Neuronal stem cell (in vitro differentiated cells): ENCODE measurements at regions not wholly inside any gene's neighbourhood (a gene's known extent, or its start where the extent isn't known, plus 50 kb on each side); places are given as distances from the start of the nearest gene placed in this dataset.

ENCODE experiments used
- DNase-seq: peaks from one replicate; pipeline ENCODE4 v3.0.0-alpha.2; 2013; ENCODE audit warnings: low spot score
- H2AFZ ChIP-seq: one replicate; pipeline ENCODE4 v1.6.1; 2013; ENCODE audit warnings: mild to moderate bottlenecking, low read length, inconsistent platforms
- H2AK5ac ChIP-seq: 2 replicates; pipeline ENCODE4 v1.6.1; 2013; ENCODE audit warnings: low read depth, mild to moderate bottlenecking, inconsistent platforms, low read length, moderate library complexity, mixed read lengths
- H2BK120ac ChIP-seq: 2 replicates; pipeline ENCODE4 v1.6.1; 2013; ENCODE audit warnings: low read depth, mild to moderate bottlenecking, inconsistent platforms, low read length, moderate library complexity, mixed read lengths
- H2BK12ac ChIP-seq: one replicate; pipeline ENCODE4 v1.6.1; 2013; ENCODE audit warnings: low read length, inconsistent platforms
- H2BK15ac ChIP-seq: 2 replicates; pipeline ENCODE4 v1.6.1; 2013; ENCODE audit warnings: mild to moderate bottlenecking, low read length, inconsistent platforms, mixed read lengths
- H2BK5ac ChIP-seq: one replicate; pipeline ENCODE4 v1.6.1; 2013; ENCODE audit warnings: inconsistent platforms, mild to moderate bottlenecking, low read length, moderate library complexity
- H3K14ac ChIP-seq: one replicate; pipeline ENCODE4 v1.6.1; 2013; ENCODE audit warnings: low read length, inconsistent platforms
- H3K18ac ChIP-seq: 2 replicates; pipeline ENCODE4 v1.6.1; 2013; ENCODE audit warnings: low read length, inconsistent platforms
- H3K23ac ChIP-seq: 2 replicates; pipeline ENCODE4 v1.6.1; 2013; ENCODE audit warnings: low read depth, mild to moderate bottlenecking, mixed read lengths, low read length, inconsistent platforms; ENCODE audit not compliant: poor library complexity
- H3K27ac ChIP-seq: replicated peaks from 3 replicates; pipeline ENCODE4 v1.5.1; 2013; ENCODE audit warnings: low read length, inconsistent platforms
- H3K27me3 ChIP-seq, 3 experiments: 2 replicates each; pipeline ENCODE4 v1.6.1; 2013; ENCODE audit warnings: low read length in 3 of 3, mild to moderate bottlenecking in 2 of 3, inconsistent platforms in 1 of 3, low read depth in 1 of 3, mixed read lengths in 1 of 3, moderate library complexity in 1 of 3; ENCODE audit not compliant: control insufficient read depth in 3 of 3, insufficient read depth in 3 of 3
- H3K36me3 ChIP-seq, 2 donors: replicated peaks in 1 of 2; 2 replicates each; pipeline ENCODE4 v1.6.1; 2013; ENCODE audit warnings: low read length in 2 of 2; ENCODE audit not compliant: control insufficient read depth in 2 of 2, insufficient read depth in 2 of 2
- H3K4ac ChIP-seq: 2 replicates; pipeline ENCODE4 v1.6.1; 2013; ENCODE audit warnings: inconsistent platforms, mild to moderate bottlenecking, low read length, moderate library complexity
- H3K4me1 ChIP-seq, 2 donors: 1 replicate in 1 of 2; 2 replicates in 1 of 2; pipeline ENCODE4 v1.6.1; 2013; ENCODE audit warnings: low read length in 2 of 2, low read depth in 1 of 2; ENCODE audit not compliant: control insufficient read depth in 2 of 2, insufficient read depth in 1 of 2
- H3K4me2 ChIP-seq: one replicate; pipeline ENCODE4 v1.6.1; 2013; ENCODE audit warnings: mild to moderate bottlenecking, low read length, inconsistent platforms; ENCODE audit not compliant: insufficient read depth, poor library complexity, severe bottlenecking
- H3K4me3 ChIP-seq, 2 donors: 2 replicates each; pipeline ENCODE4 v1.5.1; 2013; ENCODE audit warnings: low read length in 2 of 2, mild to moderate bottlenecking in 2 of 2, inconsistent platforms in 1 of 2, moderate library complexity in 1 of 2
- H3K79me1 ChIP-seq: one replicate; pipeline ENCODE4 v1.6.1; 2013; ENCODE audit warnings: low read depth, mild to moderate bottlenecking, inconsistent platforms, low read length, moderate library complexity
- H3K9ac ChIP-seq: one replicate; pipeline ENCODE4 v1.6.1; 2013; ENCODE audit warnings: mild to moderate bottlenecking, low read depth, low read length, inconsistent platforms; ENCODE audit not compliant: poor library complexity
- H3K9me3 ChIP-seq, 2 donors: replicated peaks in 1 of 2; 2 replicates each; pipeline versions ENCODE3 to v1.6.1; 2013; ENCODE audit warnings: low read length in 2 of 2, mild to moderate bottlenecking in 2 of 2, inconsistent platforms in 1 of 2, low read depth in 1 of 2, mixed read lengths in 1 of 2, moderate library complexity in 1 of 2; ENCODE audit not compliant: control insufficient read depth in 2 of 2, insufficient read depth in 1 of 2
- H4K8ac ChIP-seq: one replicate; pipeline ENCODE4 v1.6.1; 2013; ENCODE audit warnings: low read depth, mild to moderate bottlenecking, inconsistent platforms, low read length, moderate library complexity
- H4K91ac ChIP-seq: one replicate; pipeline ENCODE4 v1.6.1; 2013; ENCODE audit warnings: low read length, low read depth, mild to moderate bottlenecking, inconsistent platforms; ENCODE audit not compliant: poor library complexity
- WGBS, 2 donors: extraction: QIAGEN DNeasy Blood & Tissue Kit; methylation state at CpG; one replicate each; pipeline ENCODE4 v1.1.7; 2013; ENCODE audit warnings: missing lambda C conversion rate in 2 of 2, mixed read lengths in 1 of 2; ENCODE audit not compliant: insufficient read length in 2 of 2, insufficient replicate concordance in 1 of 2; ENCODE audit errors: extremely low coverage in 2 of 2; 5-methylcytosine and 5-hydroxymethylcytosine counted together

- no peak for DNase-seq
- H3K4me3 ChIP-seq = no peak overlapping the region
- H3K4me1 ChIP-seq = no peaks in the 10 kb centered on the region
- H2BK12ac ChIP-seq = no peak overlapping the region
- H4K91ac ChIP-seq = no peak overlapping the region
- H3K18ac ChIP-seq = no peak overlapping the region
- H2BK5ac ChIP-seq = no peak overlapping the region
- H3K27ac ChIP-seq = no peak overlapping the region
- H3K27me3 ChIP-seq = no peaks in the 10 kb centered on the region
- no peak overlapping the region for H4K8ac ChIP-seq
- H3K9ac ChIP-seq = no peak overlapping the region
- H2AFZ ChIP-seq = no peak overlapping the region
- no peaks in the 10 kb centered on the region for H3K36me3 ChIP-seq
- no peak overlapping the region for H2BK15ac ChIP-seq
- no peaks in the 10 kb centered on the region for H3K79me1 ChIP-seq
- H3K4ac ChIP-seq = no peak overlapping the region
- H3K9me3 ChIP-seq = no peaks in the 10 kb centered on the region
- WGBS, 2 donors = no CpG with 5 or more reads among the region's 2 CpGs
- H3K4me2 ChIP-seq = no peak overlapping the region
- H3K23ac ChIP-seq = no peak overlapping the region
- H3K14ac ChIP-seq = no peak overlapping the region
- H2AK5ac ChIP-seq = no peak overlapping the region
- no peak overlapping the region for H2BK120ac ChIP-seq
These were observed 118.3 kb upstream of the SLC38A4 start for GRCh38 chr12:46944088-46944487.

- Histone ChIP-seq H3K27ac (no peak overlapping the region), H3K9me3 (no peaks in the 10 kb centered on the region), H3K23ac (no peak overlapping the region), H3K4me2 (no peak overlapping the region), H3K4me3 (no peak overlapping the region), H4K91ac (no peak overlapping the region), H2BK12ac (no peak overlapping the region), H2AK5ac (no peak overlapping the region), H3K14ac (no peak overlapping the region), H3K4ac (no peak overlapping the region), H2BK5ac (no peak overlapping the region), H3K27me3 (no peaks in the 10 kb centered on the region), H3K79me1 (no peaks in the 10 kb centered on the region), H2BK15ac (no peak overlapping the region), H2BK120ac (no peak overlapping the region), H3K9ac (no peak overlapping the region), H3K36me3 (no peaks in the 10 kb centered on the region), H4K8ac (no peak overlapping the region), H3K4me1 (no peaks in the 10 kb centered on the region), H3K18ac (no peak overlapping the region), H2AFZ (no peak overlapping the region)
- no CpG with 5 or more reads among the region's 5 CpGs for WGBS, 2 donors
- DNase-seq = no peak
These were observed 119.0 kb upstream of the SLC38A4 start for GRCh38 chr12:46944771-46945170.

- Histone ChIP-seq H3K9me3 (no peaks in the 10 kb centered on the region), H2AFZ (no peak overlapping the region), H3K4ac (no peak overlapping the region), H3K23ac (no peak overlapping the region), H3K79me1 (no peaks in the 10 kb centered on the region), H2BK120ac (no peak overlapping the region), H2BK5ac (no peak overlapping the region), H3K36me3 (no peaks in the 10 kb centered on the region), H2BK15ac (no peak overlapping the region), H3K4me1 (no peaks in the 10 kb centered on the region), H3K27ac (no peak overlapping the region), H2BK12ac (no peak overlapping the region), H3K4me2 (no peak overlapping the region), H2AK5ac (no peak overlapping the region), H4K8ac (no peak overlapping the region), H3K18ac (no peak overlapping the region), H3K9ac (no peak overlapping the region), H3K14ac (no peak overlapping the region), H4K91ac (no peak overlapping the region), H3K4me3 (no peak overlapping the region), H3K27me3 (no peaks in the 10 kb centered on the region)
- no CpG with 5 or more reads among the region's 3 CpGs for WGBS, 2 donors
- DNase-seq = no peak
These were observed 119.8 kb upstream of the SLC38A4 start for GRCh38 chr12:46945591-46945990.

GRCh38 chr12:46946137-46946536 lies 120.3 kb upstream of the SLC38A4 start:
- no CpG with 5 or more reads among the region's 2 CpGs for WGBS, 2 donors

More at GRCh38 chr12:46946137-46946536, 120.3 kb upstream of the SLC38A4 start:
- Histone ChIP-seq H4K91ac (no peak overlapping the region), H4K8ac (no peak overlapping the region), H3K4me2 (no peak overlapping the region), H2BK120ac (no peak overlapping the region), H3K4me3 (no peak overlapping the region), H3K4ac (no peak overlapping the region), H3K27ac (no peak overlapping the region), H3K18ac (no peak overlapping the region), H3K23ac (no peak overlapping the region), H3K79me1 (no peaks in the 10 kb centered on the region), H3K9ac (no peak overlapping the region), H3K14ac (no peak overlapping the region), H2AFZ (no peak overlapping the region), H3K9me3 (no peaks in the 10 kb centered on the region), H3K4me1 (no peaks in the 10 kb centered on the region), H2BK5ac (no peak overlapping the region), H3K27me3 (no peaks in the 10 kb centered on the region), H2BK15ac (no peak overlapping the region), H2AK5ac (no peak overlapping the region), H3K36me3 (no peaks in the 10 kb centered on the region), H2BK12ac (no peak overlapping the region)
- DNase-seq = no peak
